CD4-positive, alpha-beta memory T cell (primary cell): ENCODE measurements at regions not wholly inside any gene's neighbourhood (a gene's known extent, or its start where the extent isn't known, plus 50 kb on each side); places are given as distances from the start of the nearest gene placed in this dataset.
A peak's percentile ranks its signal among the peaks of the same experiment; 100 is the strongest.

Experiments
- CTCF ChIA-PET: fragments of 350-600 bp; sonication (Branson Sonifier 250); formaldehyde crosslinking; loops from one replicate; lab custom pipeline; 2021; ENCODE audit warnings: inconsistent platforms; ENCODE audit not compliant: partially characterized antibody; lab: Charles Lee
- POLR2A ChIA-PET: fragments of 350-600 bp; sonication (Branson Sonifier 250); formaldehyde crosslinking; loops from one replicate; lab custom pipeline; 2021; ENCODE audit not compliant: partially characterized antibody; lab: Charles Lee
- DNase-seq, 5 donors: peaks; one replicate each; pipeline versions ENCODE4 v3.0.0 to v3.0.0-alpha.2; 2020 to 2022; ENCODE audit warnings: mixed read lengths in 1 of 5
- H3K27ac ChIP-seq: one replicate; pipeline ENCODE4 v1.7.0; 2013; ENCODE audit warnings: low read depth, low read length
- H3K27me3 ChIP-seq: 2 replicates; pipeline ENCODE4 v1.7.0; 2013; ENCODE audit warnings: mild to moderate bottlenecking, low read length, moderate library complexity; ENCODE audit not compliant: insufficient read depth
- H3K36me3 ChIP-seq: 2 replicates; pipeline ENCODE4 v1.7.0; 2013; ENCODE audit warnings: mild to moderate bottlenecking, low read length, moderate library complexity; ENCODE audit not compliant: insufficient read depth
- H3K4me1 ChIP-seq: 2 replicates; pipeline ENCODE4 v1.7.0; 2013; ENCODE audit warnings: mild to moderate bottlenecking, low read length, moderate library complexity; ENCODE audit not compliant: insufficient read depth
- H3K4me3 ChIP-seq, 2 donors: one replicate each; pipeline ENCODE4 v1.7.0; 2013; ENCODE audit warnings: low read length in 2 of 2, mild to moderate bottlenecking in 1 of 2
- H3K9me3 ChIP-seq, 2 donors: one replicate each; pipeline ENCODE4 v1.7.0; 2013; ENCODE audit warnings: low read length in 2 of 2, control low read depth in 1 of 2; ENCODE audit not compliant: control insufficient read depth in 1 of 2
- H3K27ac Mint-ChIP-seq, 7 donors: one replicate each; pipeline ENCODE4 v1.8.0; 2020 to 2021; ENCODE audit warnings: mixed read lengths in 7 of 7, mild to moderate bottlenecking in 6 of 7, inconsistent platforms in 3 of 7, moderate library complexity in 3 of 7
- H3K27me3 Mint-ChIP-seq, 2 donors: one replicate each; pipeline ENCODE4 v1.8.0; 2020 to 2021; ENCODE audit warnings: mixed read lengths in 2 of 2
- H3K36me3 Mint-ChIP-seq, 2 donors: one replicate each; pipeline ENCODE4 v1.8.0; 2020 to 2021; ENCODE audit warnings: mixed read lengths in 2 of 2, inconsistent platforms in 1 of 2, mild to moderate bottlenecking in 1 of 2
- H3K4me1 Mint-ChIP-seq, 4 donors: one replicate each; pipeline ENCODE4 v1.8.0; 2020 to 2021; ENCODE audit warnings: mixed read lengths in 4 of 4, mild to moderate bottlenecking in 1 of 4
- H3K4me3 Mint-ChIP-seq, 8 donors: one replicate each; pipeline ENCODE4 v1.8.0; 2020 to 2021; ENCODE audit warnings: mixed read lengths in 8 of 8, mild to moderate bottlenecking in 7 of 8, moderate library complexity in 6 of 8, inconsistent platforms in 3 of 8
- H3K9me3 Mint-ChIP-seq, 8 donors: one replicate each; pipeline ENCODE4 v1.8.0; 2020 to 2021; ENCODE audit warnings: mixed read lengths in 8 of 8, mild to moderate bottlenecking in 5 of 8, inconsistent platforms in 3 of 8, moderate library complexity in 1 of 8
- intact Hi-C: fragments of 100-400 bp; cut with micrococcal nuclease; formaldehyde crosslinking; loops from one replicate; pipeline ENCODE4 v1.15.1; 2023

GRCh38 chr7:106721816-106722785 is 61.1 kb upstream of the CCDC71L start:
- Mint-ChIP-seq H3K27me3 (peaks cover 0 to 1% of the 10 kb centered on the region in 2 donors), H3K4me1 (peaks cover 0 to 7% (median 7%) of the 10 kb centered on the region in 4 donors), H3K4me3 (no peak overlapping the region), H3K36me3 (no peaks in the 10 kb centered on the region), H3K27ac (no peak overlapping the region), H3K9me3 (peaks cover 0 to 4% (median 0%) of the 10 kb centered on the region in 8 donors)
- no peak for DNase-seq
- CTCF ChIA-PET = interaction anchor here (0.6 to 1.8 kb wide), 3 partner anchors 9 to 446 kb away, joined by 3 to 10 read pairs (median 4); no protein-coding TSS in a partner anchor
- intact Hi-C loops = no loop called here
- no peaks in the 10 kb centered on the region for H3K36me3 ChIP-seq
- no peaks in the 10 kb centered on the region for H3K9me3 ChIP-seq
- POLR2A ChIA-PET = interaction anchor here (0.9 to 1.0 kb wide), 2 partner anchors 13 to 62 kb away, joined by 3 to 4 read pairs; partner anchors contain the start of gene CCDC71L
- H3K27me3 ChIP-seq = no peaks in the 10 kb centered on the region
- H3K4me3 ChIP-seq = no peak overlapping the region
- H3K4me1 ChIP-seq = peaks cover 24% of the 10 kb centered on the region
- H3K27ac ChIP-seq = no peak overlapping the region

DNA sequence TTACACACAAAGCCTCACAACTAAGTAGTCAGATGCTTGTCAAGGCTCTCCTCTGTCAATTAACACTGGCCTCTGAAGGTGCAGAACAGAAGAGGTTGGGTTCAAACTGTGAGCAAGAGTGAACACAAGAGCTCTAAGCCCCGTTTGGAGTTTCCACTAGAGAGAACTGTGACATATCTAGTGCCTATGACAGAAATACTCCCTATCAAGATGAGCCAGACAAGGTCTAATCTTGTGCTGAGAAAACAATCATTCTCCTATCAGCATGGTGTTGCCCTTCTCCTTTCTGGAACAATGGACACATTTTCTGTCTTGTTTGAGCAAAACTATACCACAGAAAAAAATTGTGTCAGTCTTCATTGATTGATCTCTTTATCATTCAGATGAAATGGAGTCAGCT is 62.4 kb upstream of the CCDC71L start:
- Mint-ChIP-seq H3K36me3 (no peaks in the 10 kb centered on the region), H3K4me1 (peaks cover 0 to 7% (median 7%) of the 10 kb centered on the region in 4 donors), H3K4me3 (no peak overlapping the region), H3K9me3 (peaks cover 0 to 5% (median under 1%) of the 10 kb centered on the region in 8 donors), H3K27ac (no peak overlapping the region), H3K27me3 (peaks cover 0 to 1% of the 10 kb centered on the region in 2 donors)
- no peaks in the 10 kb centered on the region for H3K9me3 ChIP-seq
- H3K27ac ChIP-seq = no peak overlapping the region
- H3K27me3 ChIP-seq = no peaks in the 10 kb centered on the region
- intact Hi-C loops = no loop called here
- peaks cover 11% of the 10 kb centered on the region for H3K4me1 ChIP-seq
- CTCF ChIA-PET = interaction anchor here (1.8 kb wide), 1 partner anchor 13 kb away, joined by 10 read pairs; no protein-coding TSS in a partner anchor
- DNase-seq = no peak
- H3K36me3 ChIP-seq = no peaks in the 10 kb centered on the region
- POLR2A ChIA-PET = no interaction called here
- H3K4me3 ChIP-seq = no peak overlapping the region

GRCh38 chr7:106729720-106730385 is 68.9 kb upstream of the CCDC71L start:
- Histone ChIP-seq H3K27me3 (no peaks in the 10 kb centered on the region), H3K27ac (no peak overlapping the region), H3K36me3 (no peaks in the 10 kb centered on the region), H3K9me3 (no peaks in the 10 kb centered on the region), H3K4me1 (peaks cover 7% of the 10 kb centered on the region), H3K4me3 (no peak overlapping the region)
- Mint-ChIP-seq H3K4me1 (peaks cover 5 to 25% (median 18%) of the 10 kb centered on the region in 4 donors), H3K4me3 (no peak overlapping the region), H3K9me3 (peaks cover 0 to 5% (median 0%) of the 10 kb centered on the region in 8 donors), H3K27ac (no peak overlapping the region), H3K27me3 (no peaks in the 10 kb centered on the region), H3K36me3 (no peaks in the 10 kb centered on the region)
- no peak for DNase-seq
- CTCF ChIA-PET = interaction anchor here (0.8 to 3.6 kb wide), 4 partner anchors 7 to 576 kb away, joined by 3 to 16 read pairs (median 4); partner anchors contain the start of gene CCDC71L
- intact Hi-C loops = no loop called here
- POLR2A ChIA-PET = interaction anchor here (1.1 kb wide), 1 partner anchor 70 kb away, joined by 4 read pairs; the partner anchor contains the start of gene CCDC71L

DNA sequence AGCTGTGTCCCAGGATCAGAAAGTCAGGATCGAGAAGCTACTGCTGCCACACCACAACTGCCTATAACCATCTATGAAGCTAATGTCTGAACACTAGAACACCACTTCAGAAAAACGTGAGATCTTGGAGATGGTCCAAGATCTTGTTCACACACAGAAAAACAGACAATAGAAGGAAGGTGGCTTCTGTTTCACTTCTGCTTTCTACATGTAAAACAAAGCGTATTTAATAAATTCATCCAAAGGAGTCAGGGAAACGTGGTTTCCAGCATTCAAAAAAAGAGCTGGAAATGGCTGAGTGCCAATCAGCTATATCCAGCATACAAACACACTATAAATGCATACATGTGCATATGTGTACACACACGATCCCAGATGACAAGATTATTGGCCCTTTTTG is 70.2 kb upstream of the CCDC71L start:
- no peaks in the 10 kb centered on the region for H3K36me3 ChIP-seq
- intact Hi-C loops = no loop called here
- H3K27me3 ChIP-seq = no peaks in the 10 kb centered on the region
- H3K27ac Mint-ChIP-seq = no peak overlapping the region
- no peaks in the 10 kb centered on the region for H3K36me3 Mint-ChIP-seq
- no peak for DNase-seq
- H3K4me1 ChIP-seq = peaks cover 7% of the 10 kb centered on the region
- CTCF ChIA-PET = interaction anchor here (1.3 to 3.6 kb wide), 3 partner anchors 9 to 188 kb away, joined by 4 to 17 read pairs (median 16); partner anchors contain the start of gene CCDC71L
- no peak overlapping the region for H3K27ac ChIP-seq
- peaks cover 5 to 25% (median 18%) of the 10 kb centered on the region in 4 donors for H3K4me1 Mint-ChIP-seq
- peak overlapping the region in 1 of 8 donors; percentile 10 for H3K4me3 Mint-ChIP-seq
- no peaks in the 10 kb centered on the region for H3K27me3 Mint-ChIP-seq
- H3K4me3 ChIP-seq = no peak overlapping the region
- no peaks in the 10 kb centered on the region for H3K9me3 ChIP-seq
- POLR2A ChIA-PET = interaction anchor here (1.1 to 1.5 kb wide), 2 partner anchors 71 to 72 kb away, joined by 3 to 4 read pairs; partner anchors contain the start of gene CCDC71L
- peaks cover 0 to 3% (median 0%) of the 10 kb centered on the region in 8 donors for H3K9me3 Mint-ChIP-seq

GRCh38 chr7:106731646-106732444 is 70.9 kb upstream of the CCDC71L start:
- peak overlapping the region in 1 of 7 donors; percentile 4 for H3K27ac Mint-ChIP-seq
- Histone ChIP-seq H3K9me3 (no peaks in the 10 kb centered on the region), H3K4me1 (peaks cover 10% of the 10 kb centered on the region), H3K27me3 (no peaks in the 10 kb centered on the region), H3K27ac (no peak overlapping the region), H3K36me3 (no peaks in the 10 kb centered on the region), H3K4me3 (no peak overlapping the region)
- no peak for DNase-seq
- H3K4me3 Mint-ChIP-seq = peak overlapping the region in 4 of 8 donors; percentile 7 to 50 (median 28)
- ChIA-PET CTCF (interaction anchor here (2.8 to 3.6 kb wide), 2 partner anchors 72 to 189 kb away, joined by 16 to 17 read pairs; partner anchors contain the start of gene CCDC71L), POLR2A (interaction anchor here (1.1 to 1.5 kb wide), 2 partner anchors 71 to 73 kb away, joined by 3 to 4 read pairs; partner anchors contain the start of gene CCDC71L)
- no peaks in the 10 kb centered on the region for H3K27me3 Mint-ChIP-seq
- peaks cover 0 to 3% (median 0%) of the 10 kb centered on the region in 8 donors for H3K9me3 Mint-ChIP-seq
- H3K36me3 Mint-ChIP-seq = no peaks in the 10 kb centered on the region
- intact Hi-C loops = no loop called here
- peaks cover 8 to 30% (median 22%) of the 10 kb centered on the region in 4 donors for H3K4me1 Mint-ChIP-seq

DNA sequence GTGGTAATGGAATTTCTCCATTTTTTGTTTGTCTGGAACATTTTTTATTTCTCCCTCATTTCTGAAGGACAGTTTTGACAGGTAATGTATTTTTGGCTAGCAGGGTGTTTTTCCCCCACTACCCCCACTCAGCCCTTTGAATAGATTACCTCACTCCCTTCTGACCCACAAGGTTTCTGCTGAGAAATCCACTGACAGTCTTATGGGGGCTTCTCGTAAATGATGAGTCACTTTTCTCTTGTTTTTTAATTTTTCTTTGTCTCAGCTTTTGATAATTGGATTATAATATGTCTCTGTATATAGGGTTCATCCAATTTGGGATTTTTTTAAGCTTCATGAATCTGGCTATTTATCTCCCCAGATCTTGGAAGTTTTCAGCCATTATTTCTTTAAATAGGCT is 74.7 kb upstream of the CCDC71L start:
- POLR2A ChIA-PET = interaction anchor here (0.6 to 3.1 kb wide), 5 partner anchors 9 to 433 kb away, joined by 3 to 51 read pairs (median 4); partner anchors contain the start of genes CCDC71L and HBP1
- H3K36me3 Mint-ChIP-seq = no peaks in the 10 kb centered on the region
- no peak for DNase-seq
- Histone ChIP-seq H3K27me3 (no peaks in the 10 kb centered on the region), H3K27ac (no peak overlapping the region), H3K9me3 (no peaks in the 10 kb centered on the region), H3K4me1 (peaks cover 13% of the 10 kb centered on the region), H3K36me3 (no peaks in the 10 kb centered on the region), H3K4me3 (no peak overlapping the region)
- no peaks in the 10 kb centered on the region for H3K9me3 Mint-ChIP-seq
- H3K27ac Mint-ChIP-seq = no peak overlapping the region
- peaks cover 9 to 28% (median 20%) of the 10 kb centered on the region in 4 donors for H3K4me1 Mint-ChIP-seq
- CTCF ChIA-PET = interaction anchor here (0.8 to 4.5 kb wide), 22 partner anchors 9 to 566 kb away, joined by 3 to 120 read pairs (median 6); partner anchors contain the start of gene CCDC71L
- no peaks in the 10 kb centered on the region for H3K27me3 Mint-ChIP-seq
- intact Hi-C loops = loop anchor here (1.0 to 2.0 kb wide), 4 partner anchors 75 to 559 kb away; no protein-coding TSS in a partner anchor
- H3K4me3 Mint-ChIP-seq = no peak overlapping the region
